Tibial nerve (tissue), 4 donors: ENCODE measurements at regions not wholly inside any gene's neighbourhood (a gene's known extent, or its start where the extent isn't known, plus 50 kb on each side); places are given as distances from the start of the nearest gene placed in this dataset.

Experiments used
- DNase-seq, 2 donors: peaks; one replicate each; pipeline ENCODE4 v3.0.0-alpha.2; 2019; ENCODE audit warnings: low spot score in 2 of 2
- H3K27ac ChIP-seq, 4 donors: fragments of 200-600 bp; sonication (generic) in 3 of 4; one replicate each; pipeline ENCODE4 v1.5.1; 2017 to 2019; ENCODE audit warnings: mild to moderate bottlenecking in 1 of 4
- H3K27me3 ChIP-seq, 2 donors: fragments of 200-600 bp; sonication (generic) in 1 of 2; one replicate each; pipeline versions ENCODE4 v1.5.1 to v1.6.0; 2017 to 2019
- H3K36me3 ChIP-seq, 3 donors: fragments of 200-600 bp; sonication (generic); one replicate each; pipeline ENCODE4 v1.5.1; 2018 to 2019
- H3K4me1 ChIP-seq, 4 donors: fragments of 200-600 bp; sonication (generic) in 3 of 4; one replicate each; pipeline ENCODE4 v1.5.1; 2017 to 2019
- H3K4me3 ChIP-seq, 4 donors: fragments of 200-600 bp; sonication (generic) in 3 of 4; one replicate each; pipeline ENCODE4 v1.5.1; 2017 to 2019; ENCODE audit warnings: mild to moderate bottlenecking in 1 of 4, moderate library complexity in 1 of 4
- H3K9me3 ChIP-seq, 4 donors: fragments of 200-600 bp; sonication (generic) in 3 of 4; one replicate each; pipeline ENCODE4 v1.5.1; 2017 to 2019
- CTCF ChIP-seq, 5 experiments: fragments of 200-600 bp in 3 of 5; fragments of 450-650 bp in 2 of 5; sonication (generic) in 3 of 5; IDR thresholded peaks; one replicate each; pipeline ENCODE4 v1.5.1; 2016 to 2019; ENCODE audit warnings: antibody characterized with exemption in 5 of 5, mild to moderate bottlenecking in 3 of 5, moderate library complexity in 2 of 5
- EP300 ChIP-seq, 2 donors: sonication (generic); formaldehyde crosslinking; IDR thresholded peaks; one replicate each; pipeline ENCODE4 v1.6.1; 2017; ENCODE audit warnings: antibody characterized with exemption in 2 of 2, mild to moderate bottlenecking in 1 of 2
- POLR2A ChIP-seq, 2 donors: fragments of 450-650 bp; IDR thresholded peaks; one replicate each; pipeline ENCODE4 v1.6.1; 2017; ENCODE audit warnings: antibody characterized with exemption in 2 of 2, mild to moderate bottlenecking in 2 of 2, moderate library complexity in 2 of 2
- WGBS, 2 donors: methylation state at CpG; one replicate each; pipeline ENCODE4 v1.1.5; 2018; 5-methylcytosine and 5-hydroxymethylcytosine counted together

DNA sequence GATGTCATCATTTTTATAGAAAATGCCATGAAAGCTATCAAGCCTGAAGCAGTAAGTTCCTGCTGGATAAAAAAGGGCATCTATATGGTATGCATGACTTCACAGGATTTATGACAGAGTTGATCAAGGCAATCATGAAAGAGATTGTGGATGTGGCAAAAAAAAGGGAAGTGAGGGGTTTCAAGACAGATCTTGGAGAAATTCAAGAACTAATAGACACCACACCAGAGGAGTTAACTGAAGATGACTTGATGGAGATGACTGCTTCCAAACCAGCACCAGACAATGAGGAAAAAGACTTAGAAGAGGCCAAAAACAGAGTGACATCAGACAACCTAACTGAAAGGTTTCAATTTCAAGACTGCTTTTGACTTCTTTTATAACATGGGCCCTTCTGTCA lies 691.1 kb upstream of the SLC10A2 start:
- H3K4me3 ChIP-seq, result no peak overlapping the region
- H3K36me3 ChIP-seq, result no peaks in the 10 kb centered on the region
- TF ChIP-seq POLR2A (IDR thresholded peaks at IDR 0.05) (no peak), CTCF (IDR thresholded peaks at IDR 0.05) (no peak), EP300 (IDR thresholded peaks at IDR 0.05) (no peak)
- no peak overlapping the region for H3K27ac ChIP-seq
- H3K9me3 ChIP-seq, result no peaks in the 10 kb centered on the region
- DNase-seq, result no peak
- H3K27me3 ChIP-seq, result no peaks in the 10 kb centered on the region
- H3K4me1 ChIP-seq, result no peaks in the 10 kb centered on the region

DNA sequence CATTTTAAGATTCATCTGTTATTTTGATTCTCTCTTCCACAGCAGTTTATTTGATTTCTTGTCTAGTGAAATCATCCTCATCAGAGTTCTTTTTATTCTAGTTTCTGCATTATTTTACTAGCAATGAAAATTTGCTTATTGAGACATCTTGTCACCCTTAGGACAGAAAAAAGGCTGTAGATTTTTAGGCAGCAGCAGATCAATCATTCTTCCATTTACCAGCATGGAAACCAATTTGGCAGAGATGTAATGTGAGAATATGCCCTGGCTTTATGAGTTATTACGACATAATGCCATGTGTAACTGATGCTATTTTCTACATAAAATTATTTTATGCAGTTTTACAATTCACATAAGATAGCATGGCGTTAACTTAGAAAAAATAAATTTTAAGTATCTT lies 688.6 kb upstream of the SLC10A2 start:
- Histone ChIP-seq H3K27me3 (no peaks in the 10 kb centered on the region), H3K36me3 (no peaks in the 10 kb centered on the region), H3K4me1 (no peaks in the 10 kb centered on the region), H3K27ac (no peak overlapping the region), H3K9me3 (no peaks in the 10 kb centered on the region), H3K4me3 (no peak overlapping the region)
- TF ChIP-seq EP300 (IDR thresholded peaks at IDR 0.05) (no peak), POLR2A (IDR thresholded peaks at IDR 0.05) (no peak), CTCF (IDR thresholded peaks at IDR 0.05) (no peak)
- no peak for DNase-seq
- WGBS, 2 donors, result 87 to 97% methylated on average over 2 of the region's 2 CpGs

DNA sequence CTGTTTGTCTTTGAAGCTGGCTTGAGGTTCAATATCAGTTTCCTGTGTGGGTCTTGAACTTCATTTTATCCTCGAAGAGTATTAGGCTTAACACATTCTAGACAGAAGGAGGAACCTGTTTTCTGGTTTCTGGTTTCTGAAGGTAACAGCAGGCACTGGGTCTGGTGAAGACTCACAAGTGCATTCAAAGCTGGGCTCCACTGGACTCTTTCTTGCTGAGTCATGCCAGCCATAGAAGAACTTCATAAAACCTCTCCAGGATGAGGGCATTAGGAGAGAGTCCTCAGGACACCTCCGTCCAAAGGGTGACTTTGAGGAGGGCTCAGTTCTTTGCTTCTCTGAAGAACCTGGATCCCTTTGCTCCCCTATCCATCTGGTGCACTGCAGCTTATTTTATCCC lies 668.6 kb upstream of the SLC10A2 start:
- WGBS, 2 donors, result 74 to 77% methylated on average over 2 of the region's 2 CpGs
- Histone ChIP-seq H3K36me3 (no peaks in the 10 kb centered on the region), H3K9me3 (no peaks in the 10 kb centered on the region), H3K27ac (no peak overlapping the region), H3K4me1 (no peaks in the 10 kb centered on the region), H3K27me3 (no peaks in the 10 kb centered on the region), H3K4me3 (no peak overlapping the region)
- no peak for TF ChIP-seq POLR2A (IDR thresholded peaks at IDR 0.05)
- no peak for TF ChIP-seq CTCF (IDR thresholded peaks at IDR 0.05)
- no peak for TF ChIP-seq EP300 (IDR thresholded peaks at IDR 0.05)
- DNase-seq, result no peak

DNA sequence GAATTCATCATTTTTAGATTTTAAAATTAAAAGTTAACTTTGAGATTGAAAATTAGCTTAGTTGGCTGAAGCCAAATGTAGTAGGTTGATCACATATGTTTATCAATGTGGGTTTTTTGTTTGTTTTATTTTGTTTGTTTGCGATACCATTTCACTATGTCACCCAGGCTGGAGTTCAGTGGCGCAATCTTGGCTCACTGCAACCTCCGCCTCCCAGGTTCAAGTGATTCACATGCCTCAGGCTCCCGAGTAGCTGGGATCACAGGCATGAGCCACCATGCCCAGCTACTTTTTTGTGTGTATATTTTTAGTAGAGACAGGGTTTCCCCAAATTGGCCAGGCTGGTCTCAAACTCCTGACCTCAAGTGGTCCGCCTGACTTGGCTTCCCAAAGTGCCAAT lies 665.7 kb upstream of the SLC10A2 start:
- no peaks in the 10 kb centered on the region for H3K9me3 ChIP-seq
- H3K27me3 ChIP-seq, result no peaks in the 10 kb centered on the region
- H3K4me1 ChIP-seq, result no peaks in the 10 kb centered on the region
- H3K27ac ChIP-seq, result no peak overlapping the region
- TF ChIP-seq EP300 (IDR thresholded peaks at IDR 0.05), result no peak
- TF ChIP-seq POLR2A (IDR thresholded peaks at IDR 0.05), result no peak
- no peak for TF ChIP-seq CTCF (IDR thresholded peaks at IDR 0.05)
- no peak overlapping the region for H3K4me3 ChIP-seq
- no peak for DNase-seq
- no peaks in the 10 kb centered on the region for H3K36me3 ChIP-seq
- WGBS, 2 donors, result 92 to 95% methylated on average over 5 of the region's 5 CpGs

GRCh38 chr13:103730407-103730806 lies 664.2 kb upstream of the SLC10A2 start:
- Histone ChIP-seq H3K27ac (no peak overlapping the region), H3K4me3 (no peak overlapping the region), H3K4me1 (no peaks in the 10 kb centered on the region), H3K36me3 (no peaks in the 10 kb centered on the region), H3K9me3 (no peaks in the 10 kb centered on the region), H3K27me3 (no peaks in the 10 kb centered on the region)
- TF ChIP-seq CTCF (IDR thresholded peaks at IDR 0.05) (no peak), EP300 (IDR thresholded peaks at IDR 0.05) (no peak), POLR2A (IDR thresholded peaks at IDR 0.05) (no peak)
- DNase-seq, result no peak
- 80 to 81% methylated on average over 6 of the region's 6 CpGs for WGBS, 2 donors
